DND-41 (cell line): ENCODE measurements at regions not wholly inside any gene's neighbourhood (a gene's known extent, or its start where the extent isn't known, plus 50 kb on each side); places are given as distances from the start of the nearest gene placed in this dataset.

Experiments
- ATAC-seq: fragments of 200-7000 bp; cut with Tn5 transposase; 3 replicates; pipeline ENCODE4 v1.9.1; 2021; ENCODE audit warnings: low read depth; ENCODE audit not compliant: insufficient read depth
- DNase-seq: peaks from one replicate; pipeline ENCODE4 v3.0.0-alpha.2; 2020
- H2AFZ ChIP-seq: 2 replicates; pipeline ENCODE4 v1.6.0; 2012; ENCODE audit warnings: low read depth, low read length
- H3K27ac ChIP-seq: 2 replicates; pipeline ENCODE4 v1.5.1; 2012; ENCODE audit warnings: low read length, inconsistent platforms
- H3K27me3 ChIP-seq: fragments of 200-600 bp; sonication (generic); 2 replicates; pipeline ENCODE4 v1.6.0; 2012; ENCODE audit warnings: low read length, mild to moderate bottlenecking, inconsistent platforms; ENCODE audit not compliant: insufficient read depth, poor library complexity
- H3K36me3 ChIP-seq: 2 replicates; pipeline ENCODE4 v1.5.1; 2012; ENCODE audit warnings: low read length, inconsistent platforms; ENCODE audit not compliant: insufficient read depth
- H3K4me1 ChIP-seq: 2 replicates; pipeline ENCODE4 v1.5.1; 2012; ENCODE audit warnings: mild to moderate bottlenecking, low read length; ENCODE audit not compliant: insufficient read depth
- H3K4me2 ChIP-seq: 2 replicates; pipeline ENCODE4 v1.6.0; 2012; ENCODE audit warnings: mild to moderate bottlenecking, moderate library complexity, low read length, inconsistent platforms; ENCODE audit not compliant: insufficient read depth
- H3K4me3 ChIP-seq, 2 experiments: fragments of 200-600 bp in 1 of 2; shearing (Covaris generic) in 1 of 2; 2 replicates each; pipeline ENCODE4 v1.5.1; 2012 to 2016; ENCODE audit warnings: inconsistent platforms in 2 of 2, low read length in 2 of 2, mild to moderate bottlenecking in 2 of 2, low read depth in 1 of 2, moderate library complexity in 1 of 2
- H3K79me2 ChIP-seq: 2 replicates; pipeline ENCODE4 v1.6.0; 2012; ENCODE audit warnings: low read length, inconsistent platforms; ENCODE audit not compliant: insufficient read depth
- H3K9ac ChIP-seq: 2 replicates; pipeline ENCODE4 v1.6.0; 2012; ENCODE audit warnings: low read depth, mild to moderate bottlenecking, inconsistent platforms, low read length, moderate library complexity
- H3K9me3 ChIP-seq: 2 replicates; pipeline ENCODE4 v1.5.1; 2012; ENCODE audit warnings: low read length, moderate library complexity, mild to moderate bottlenecking, inconsistent platforms; ENCODE audit not compliant: insufficient read depth, severe bottlenecking
- H4K20me1 ChIP-seq: 2 replicates; pipeline ENCODE4 v1.6.0; 2012; ENCODE audit warnings: low read length; ENCODE audit not compliant: insufficient read depth
- CTCF ChIP-seq: IDR thresholded peaks from 2 replicates; pipeline ENCODE4 v1.5.1; 2012; ENCODE audit warnings: borderline replicate concordance, low read length, moderate library complexity, mild to moderate bottlenecking; ENCODE audit not compliant: poor library complexity, severe bottlenecking; ENCODE audit errors: extremely low read depth
- EZH2 ChIP-seq: IDR thresholded peaks from 3 replicates; pipeline ENCODE4 v1.6.1; 2012; ENCODE audit warnings: borderline replicate concordance, low read depth, mild to moderate bottlenecking, moderate library complexity, low read length, inconsistent platforms; ENCODE audit not compliant: severe bottlenecking

GRCh38 chr5:8299716-8300115 is 430.8 kb downstream of the MTRR start:
- Histone ChIP-seq H3K27ac (no peak overlapping the region), H3K4me3 (no peak overlapping the region), H3K9ac (no peak overlapping the region), H3K4me1 (no peaks in the 10 kb centered on the region), H3K9me3 (no peaks in the 10 kb centered on the region), H3K36me3 (no peaks in the 10 kb centered on the region), H2AFZ (no peak overlapping the region), H3K4me2 (no peak overlapping the region), H3K79me2 (no peaks in the 10 kb centered on the region), H4K20me1 (no peaks in the 10 kb centered on the region), H3K27me3 (peaks cover 14% of the 10 kb centered on the region)
- DNase-seq (no peak), ATAC-seq (no peak)
- TF ChIP-seq CTCF, result no peak
- TF ChIP-seq EZH2, result no peak

GRCh38 chr5:8304341-8304740 is 435.4 kb downstream of the MTRR start:
- no peak overlapping the region for H2AFZ ChIP-seq

GRCh38 chr5:8306288-8306896 is 437.4 kb downstream of the MTRR start:
- peaks cover 9% of the 10 kb centered on the region for H3K27me3 ChIP-seq
- ATAC-seq (no peak), DNase-seq (no peak)

More at GRCh38 chr5:8304341-8304740, 435.4 kb downstream of the MTRR start:
- no peaks in the 10 kb centered on the region for H4K20me1 ChIP-seq
- no peaks in the 10 kb centered on the region for H3K79me2 ChIP-seq
- no peak overlapping the region for H3K4me2 ChIP-seq
- no peak for TF ChIP-seq CTCF
- TF ChIP-seq EZH2, result no peak
- ATAC-seq, result no peak
- peaks cover 14% of the 10 kb centered on the region for H3K27me3 ChIP-seq
- H3K27ac ChIP-seq, result no peak overlapping the region
- no peaks in the 10 kb centered on the region for H3K9me3 ChIP-seq
- DNase-seq, result no peak
- no peaks in the 10 kb centered on the region for H3K4me1 ChIP-seq
- H3K4me3 ChIP-seq, result no peak overlapping the region
- no peaks in the 10 kb centered on the region for H3K36me3 ChIP-seq
- no peak overlapping the region for H3K9ac ChIP-seq

More at GRCh38 chr5:8306288-8306896, 437.4 kb downstream of the MTRR start:
- Histone ChIP-seq H3K36me3 (no peaks in the 10 kb centered on the region), H3K79me2 (no peaks in the 10 kb centered on the region), H3K27ac (no peak overlapping the region), H2AFZ (no peak overlapping the region), H4K20me1 (no peaks in the 10 kb centered on the region), H3K9me3 (no peaks in the 10 kb centered on the region), H3K4me1 (no peaks in the 10 kb centered on the region), H3K4me3 (no peak overlapping the region), H3K9ac (no peak overlapping the region), H3K4me2 (no peak overlapping the region)
- TF ChIP-seq EZH2 (no peak), CTCF (no peak)
